GM21515 (cell line): ENCODE measurements at regions not wholly inside any gene's neighbourhood (a gene's known extent, or its start where the extent isn't known, plus 50 kb on each side); places are given as distances from the start of the nearest gene placed in this dataset.

Experiments
- ATAC-seq: cut with Tn5 transposase; IDR thresholded peaks from one replicate; pipeline ENCODE4 v1.9.1; 2021; ENCODE audit not compliant: unreplicated experiment

- ATAC-seq, result peak; percentile 37
These were observed 57.6 kb upstream of the BOLA1 start for GRCh38 chr1:149841597-149842238.

DNA sequence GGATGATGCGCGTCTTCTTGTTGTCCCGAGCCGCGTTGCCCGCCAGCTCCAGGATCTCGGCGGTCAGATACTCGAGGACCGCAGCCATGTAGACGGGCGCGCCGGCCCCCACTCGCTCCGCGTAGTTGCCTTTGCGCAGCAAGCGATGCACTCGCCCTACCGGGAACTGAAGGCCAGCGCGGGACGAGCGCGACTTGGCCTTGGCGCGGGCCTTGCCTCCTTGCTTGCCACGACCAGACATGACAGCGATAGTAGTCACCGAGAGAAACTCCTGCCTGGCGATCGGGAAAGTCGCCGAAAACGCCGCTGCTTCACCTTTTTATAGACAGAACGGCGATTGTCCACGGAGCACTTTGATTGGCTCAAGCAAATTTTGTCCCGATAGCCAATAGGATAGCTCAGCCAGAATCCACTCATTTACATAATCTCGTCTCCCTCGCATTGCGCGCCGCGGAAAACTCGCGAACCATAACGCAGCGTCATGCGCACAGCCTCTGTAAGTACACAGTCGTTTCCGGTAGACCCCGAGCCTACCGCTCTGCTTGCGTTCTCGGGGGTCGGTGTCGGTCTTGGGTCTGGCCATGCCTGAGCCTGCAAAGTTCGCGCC is 56.8 kb upstream of the BOLA1 start:
- peak; percentile 48 for ATAC-seq

DNA sequence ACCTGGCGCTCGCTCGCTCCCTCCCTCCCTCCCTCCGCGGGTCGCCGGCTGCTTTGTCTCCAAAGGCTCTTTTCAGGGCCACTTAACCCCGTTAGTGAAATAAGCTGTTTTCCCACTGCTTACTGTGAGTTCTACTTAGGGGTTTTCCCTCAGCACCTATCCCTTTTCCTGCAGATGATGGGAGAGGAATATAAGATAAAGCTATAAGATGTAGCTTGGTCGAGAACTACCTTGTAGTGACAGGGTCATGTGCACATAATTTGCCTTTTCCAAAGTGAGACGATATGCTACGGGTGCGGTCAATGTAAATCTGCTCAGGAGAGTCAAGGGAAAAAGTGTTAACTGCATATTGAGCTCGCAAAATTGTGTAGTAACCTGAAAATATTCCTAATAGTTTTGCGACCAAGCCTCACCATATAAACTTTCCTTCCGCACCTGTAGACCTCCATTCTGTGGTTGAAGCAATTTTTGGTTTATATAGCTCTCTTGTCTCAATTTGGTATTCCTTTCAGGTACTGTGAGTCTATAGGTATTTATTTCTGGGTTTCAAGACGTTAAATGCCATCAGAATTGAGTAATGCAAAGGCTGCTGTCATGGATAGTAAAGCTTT is 55.8 kb upstream of the BOLA1 start:
- ATAC-seq, result no peak

DNA sequence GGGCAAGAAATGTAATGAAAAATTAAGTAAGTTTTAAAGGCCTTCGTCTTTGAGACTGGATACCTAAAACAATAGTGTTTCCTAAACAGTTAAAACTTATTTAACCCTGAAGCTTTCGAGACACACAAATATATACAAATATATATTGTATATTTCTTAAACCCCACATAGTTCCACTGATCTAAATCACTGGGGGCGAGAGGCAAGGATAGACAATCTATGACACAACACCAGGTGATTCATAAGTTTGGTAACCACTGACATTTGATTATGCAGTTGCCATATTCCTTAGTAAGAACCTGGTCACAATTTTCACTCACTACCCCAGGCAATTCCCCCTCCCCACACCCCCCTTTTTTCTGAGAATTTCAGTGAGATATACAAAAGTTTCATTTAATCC is 55.3 kb upstream of the BOLA1 start:
- ATAC-seq, result no peak

GRCh38 chr1:149844650-149845255 is 54.6 kb upstream of the BOLA1 start:
- ATAC-seq, result no peak

- ATAC-seq, result no peak
These were observed 54.0 kb upstream of the BOLA1 start for GRCh38 chr1:149845416-149845815.

DNA sequence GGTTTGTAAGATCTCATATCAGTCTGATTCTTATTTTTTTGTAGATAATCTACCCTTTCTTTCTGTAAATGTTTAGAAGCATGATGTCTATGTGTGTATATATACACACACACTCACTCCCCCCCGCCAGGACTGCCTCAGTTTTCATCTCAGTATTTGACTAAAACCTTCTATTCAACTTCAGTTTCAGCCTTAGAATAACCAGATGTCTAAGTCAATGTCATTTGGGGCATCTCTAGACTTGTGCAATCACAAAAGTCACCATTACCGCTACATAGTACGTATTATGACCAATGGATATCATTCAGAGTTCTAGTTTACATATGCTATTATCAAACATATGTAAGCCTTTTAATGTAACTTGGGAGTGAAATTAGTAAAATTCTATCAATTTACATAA is 53.3 kb upstream of the BOLA1 start:
- no peak for ATAC-seq

GRCh38 chr1:149846593-149847466 is 52.5 kb upstream of the BOLA1 start:
- ATAC-seq, result no peak

DNA sequence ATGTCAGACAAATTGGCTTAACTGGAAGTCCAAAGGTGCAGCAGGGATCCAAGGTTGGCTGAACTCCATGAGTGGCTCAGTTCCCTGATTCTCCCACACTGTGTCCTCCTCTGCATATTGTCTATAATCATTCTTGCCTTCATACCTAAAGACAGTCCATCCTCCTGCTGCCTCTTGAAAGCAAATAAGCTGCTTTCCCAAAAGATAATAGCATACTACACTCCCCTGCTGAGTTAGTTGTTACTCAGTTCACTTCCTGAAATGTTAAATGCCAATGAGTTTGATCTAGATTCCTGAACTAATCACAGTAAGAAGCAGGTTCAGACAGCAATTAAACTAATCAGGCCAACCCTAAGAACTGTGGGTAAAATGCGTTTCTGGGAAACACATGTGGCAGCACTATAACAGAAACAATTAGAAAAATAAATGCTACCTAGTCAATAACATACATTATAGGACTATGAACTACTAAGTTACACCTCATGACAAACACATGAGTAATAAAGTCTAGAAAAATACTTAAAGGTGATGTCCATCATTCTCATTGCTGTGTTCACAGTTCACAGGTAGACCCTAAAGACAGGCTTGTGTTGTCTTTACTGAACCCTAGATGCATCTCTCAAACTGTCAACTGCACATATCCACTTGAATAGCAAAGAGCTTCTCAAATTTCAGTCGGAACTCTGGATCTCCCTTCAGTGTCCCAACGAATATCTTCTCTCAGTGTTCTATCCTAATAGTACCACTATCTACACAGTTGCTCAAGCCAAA is 50.8 kb upstream of the BOLA1 start:
- ATAC-seq, result no peak

DNA sequence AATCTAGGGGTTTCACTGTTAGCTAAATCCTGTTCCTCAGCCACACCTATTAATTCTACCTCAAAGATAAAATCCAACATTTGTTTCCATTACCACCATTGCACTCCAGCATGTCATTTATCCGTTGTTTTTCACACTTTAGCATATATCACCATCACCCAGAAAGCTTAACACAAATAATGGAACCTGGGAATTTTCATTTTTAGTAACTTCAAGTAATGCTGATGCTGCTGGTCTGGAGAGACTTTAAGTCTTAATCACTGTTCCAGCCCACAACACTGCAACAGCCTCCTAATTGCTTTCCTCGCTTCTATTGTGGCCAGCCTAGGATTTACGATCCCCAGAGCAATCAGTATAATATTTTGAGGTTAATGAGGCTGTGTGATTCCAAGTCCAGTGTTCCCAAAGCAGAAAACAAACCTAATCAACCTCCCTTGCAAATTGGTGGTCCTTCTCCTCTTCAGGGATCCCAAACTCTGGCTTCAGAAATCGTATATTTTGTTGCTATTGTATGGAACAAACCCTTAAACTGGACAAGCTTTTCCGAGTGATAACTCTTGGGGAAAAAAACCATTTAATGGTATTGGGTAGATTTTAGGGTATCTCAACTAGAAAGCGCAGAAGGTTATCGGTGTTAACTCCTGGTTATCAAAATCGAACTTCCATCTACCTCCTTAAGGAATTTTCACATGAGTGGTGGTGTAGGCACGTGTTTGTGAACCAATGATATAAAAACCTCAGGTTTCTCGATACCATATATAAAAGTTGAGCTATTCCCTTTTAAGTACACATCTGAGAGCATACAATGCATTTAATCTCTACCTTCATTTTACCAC is 50.0 kb upstream of the BOLA1 start:
- ATAC-seq, result no peak
